ENCODE measurements at regions not wholly inside any gene's neighbourhood (a gene's known extent, or its start where the extent isn't known, plus 50 kb on each side); places are given as distances from the start of the nearest gene placed in this dataset.

- TF ChIP-seq CTCF (IDR thresholded peaks at IDR 0.05): no peak
- no peak for TF ChIP-seq POLR2A (IDR thresholded peaks at IDR 0.05)
- TF ChIP-seq POLR2AphosphoS5 (IDR thresholded peaks at IDR 0.05; ENCODE audit: insufficient read depth in 1 of 2, low read depth in 1 of 2): no peak
Measured at GRCh38 chr16:66127459-66128370, 238.8 kb upstream of the CDH5 start.
